ENCODE measurements at regions not wholly inside any gene's neighbourhood (a gene's known extent, or its start where the extent isn't known, plus 50 kb on each side); places are given as distances from the start of the nearest gene placed in this dataset.

DNA sequence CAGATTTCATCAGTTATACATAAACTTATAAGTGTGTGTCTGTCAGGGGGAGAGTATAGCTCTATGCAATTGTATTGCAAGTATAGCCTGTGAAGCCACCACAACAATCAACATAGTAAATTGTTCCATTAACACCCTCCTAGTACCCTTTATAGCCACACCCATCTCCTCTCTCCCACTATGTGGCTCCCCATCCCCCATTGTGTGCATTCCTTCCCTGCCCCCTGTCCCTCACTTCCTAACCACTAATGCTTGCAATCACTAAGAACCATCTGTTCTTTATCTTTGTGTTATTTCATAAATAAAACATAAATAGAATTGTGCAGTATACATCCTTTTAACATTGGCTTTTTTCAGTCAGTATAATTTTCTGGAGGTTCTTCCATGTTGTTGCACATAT is 83.1 kb upstream of the SLC5A12 start:
- TF ChIP-seq, protein P1, sequence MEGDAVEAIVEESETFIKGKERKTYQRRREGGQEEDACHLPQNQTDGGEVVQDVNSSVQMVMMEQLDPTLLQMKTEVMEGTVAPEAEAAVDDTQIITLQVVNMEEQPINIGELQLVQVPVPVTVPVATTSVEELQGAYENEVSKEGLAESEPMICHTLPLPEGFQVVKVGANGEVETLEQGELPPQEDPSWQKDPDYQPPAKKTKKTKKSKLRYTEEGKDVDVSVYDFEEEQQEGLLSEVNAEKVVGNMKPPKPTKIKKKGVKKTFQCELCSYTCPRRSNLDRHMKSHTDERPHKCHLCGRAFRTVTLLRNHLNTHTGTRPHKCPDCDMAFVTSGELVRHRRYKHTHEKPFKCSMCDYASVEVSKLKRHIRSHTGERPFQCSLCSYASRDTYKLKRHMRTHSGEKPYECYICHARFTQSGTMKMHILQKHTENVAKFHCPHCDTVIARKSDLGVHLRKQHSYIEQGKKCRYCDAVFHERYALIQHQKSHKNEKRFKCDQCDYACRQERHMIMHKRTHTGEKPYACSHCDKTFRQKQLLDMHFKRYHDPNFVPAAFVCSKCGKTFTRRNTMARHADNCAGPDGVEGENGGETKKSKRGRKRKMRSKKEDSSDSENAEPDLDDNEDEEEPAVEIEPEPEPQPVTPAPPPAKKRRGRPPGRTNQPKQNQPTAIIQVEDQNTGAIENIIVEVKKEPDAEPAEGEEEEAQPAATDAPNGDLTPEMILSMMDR (IDR thresholded peaks at IDR 0.05; ENCODE audit: extremely low read depth in 1 of 2, insufficient read depth in 1 of 2, low read depth in 1 of 2, low read length in 2 of 2): no peak
- TF ChIP-seq, protein P2, sequence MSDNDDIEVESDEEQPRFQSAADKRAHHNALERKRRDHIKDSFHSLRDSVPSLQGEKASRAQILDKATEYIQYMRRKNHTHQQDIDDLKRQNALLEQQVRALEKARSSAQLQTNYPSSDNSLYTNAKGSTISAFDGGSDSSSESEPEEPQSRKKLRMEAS (IDR thresholded peaks at IDR 0.05; ENCODE audit: insufficient read depth, insufficient read length): no peak
- TF ChIP-seq POLR2A (IDR thresholded peaks at IDR 0.05; ENCODE audit: low read depth, low read length): no peak

Data from endothelial cell of umbilical vein (primary cell).